PC-3 (cell line): ENCODE measurements at regions not wholly inside any gene's neighbourhood (a gene's known extent, or its start where the extent isn't known, plus 50 kb on each side); places are given as distances from the start of the nearest gene placed in this dataset.

Experiments
- CTCF ChIP-seq: fragments of 300-600 bp; sonication (generic); conservative IDR thresholded peaks from 2 replicates; pipeline ENCODE4 v1.5.1; 2017; ENCODE audit warnings: antibody characterized with exemption, low read depth, mild to moderate bottlenecking, low read length
- EZH2 ChIP-seq: fragments of 300-600 bp; sonication (generic); IDR thresholded peaks from one replicate; pipeline ENCODE4 v1.6.1; 2017; ENCODE audit warnings: antibody characterized with exemption, mild to moderate bottlenecking, low read length; ENCODE audit not compliant: unreplicated experiment
- EZH2phosphoT487 ChIP-seq: fragments of 300-600 bp; sonication (generic); IDR thresholded peaks from 2 replicates; pipeline ENCODE4 v1.6.1; 2018; ENCODE audit warnings: mild to moderate bottlenecking, antibody characterized with exemption, low read length, borderline replicate concordance

- TF ChIP-seq EZH2, result no peak
- TF ChIP-seq CTCF, result no peak
- TF ChIP-seq EZH2phosphoT487, result no peak
Observed at GRCh38 chr11:70490208-70490607, 91.9 kb downstream of the CTTN start.
